GM12892 (cell line): ENCODE measurements at regions not wholly inside any gene's neighbourhood (a gene's known extent, or its start where the extent isn't known, plus 50 kb on each side); places are given as distances from the start of the nearest gene placed in this dataset.

Experiments used
- POLR2A ChIP-seq: IDR thresholded peaks from 2 replicates; pipeline ENCODE4 v1.6.1; 2011; ENCODE audit warnings: low read depth, low read length, control low read depth
- TAF1 ChIP-seq: IDR thresholded peaks from 2 replicates; pipeline ENCODE4 v1.6.1; 2011; ENCODE audit warnings: low read depth, mild to moderate bottlenecking, control low read depth, low read length, borderline replicate concordance

GRCh38 chr3:48070030-48070429 is 53.8 kb upstream of the MAP4 start:
- TF ChIP-seq POLR2A: no peak
- TF ChIP-seq TAF1: no peak
